Small intestine (tissue), 7 donors: ENCODE measurements at regions not wholly inside any gene's neighbourhood (a gene's known extent, or its start where the extent isn't known, plus 50 kb on each side); places are given as distances from the start of the nearest gene placed in this dataset.

ENCODE experiments used
- DNase-seq, 2 donors: peaks; one replicate each; pipeline versions ENCODE4 v3.0.0 to v3.0.0-alpha.2; 2013
- FAIRE-seq: peaks from 2 replicates; lab custom pipeline; 2012; peaks lifted over from hg19 to GRCh38; lab: Jason Lieb, UNC
- H3K27ac ChIP-seq, 3 donors: one replicate each; pipeline ENCODE4 v1.5.1; 2013; ENCODE audit warnings: low read length in 2 of 3, mild to moderate bottlenecking in 2 of 3, control low read depth in 1 of 3, inconsistent platforms in 1 of 3, low read depth in 1 of 3, moderate library complexity in 1 of 3
- H3K27me3 ChIP-seq, 3 donors: one replicate each; pipeline ENCODE4 v1.6.1; 2013; ENCODE audit warnings: low read length in 3 of 3, inconsistent platforms in 1 of 3; ENCODE audit not compliant: control insufficient read depth in 3 of 3, insufficient read depth in 3 of 3
- H3K36me3 ChIP-seq, 3 donors: one replicate each; pipeline ENCODE4 v1.6.1; 2013; ENCODE audit warnings: low read length in 3 of 3, inconsistent platforms in 1 of 3, low read depth in 1 of 3, mild to moderate bottlenecking in 1 of 3, moderate library complexity in 1 of 3; ENCODE audit not compliant: control insufficient read depth in 3 of 3, insufficient read depth in 2 of 3
- H3K4me1 ChIP-seq, 3 donors: one replicate each; pipeline ENCODE4 v1.6.1; 2013; ENCODE audit warnings: low read length in 2 of 3, inconsistent platforms in 1 of 3, low read depth in 1 of 3, mild to moderate bottlenecking in 1 of 3, moderate library complexity in 1 of 3; ENCODE audit not compliant: control insufficient read depth in 3 of 3, insufficient read depth in 2 of 3
- H3K4me3 ChIP-seq, 3 donors: one replicate each; pipeline ENCODE4 v1.5.1; 2013; ENCODE audit warnings: low read length in 3 of 3, control low read depth in 1 of 3, inconsistent platforms in 1 of 3, low read depth in 1 of 3, mild to moderate bottlenecking in 1 of 3, moderate library complexity in 1 of 3
- H3K9me3 ChIP-seq, 2 donors: one replicate each; pipeline ENCODE4 v1.6.1; 2013; ENCODE audit warnings: low read depth in 1 of 2, low read length in 1 of 2; ENCODE audit not compliant: control insufficient read depth in 2 of 2, insufficient read depth in 1 of 2
- WGBS, 3 donors: extraction: QIAGEN DNeasy Blood & Tissue Kit; methylation state at CpG; one replicate each; pipeline ENCODE4 v1.1.7; 2013; 5-methylcytosine and 5-hydroxymethylcytosine counted together
- donor health status: healthy with polysubstance abuse.
- donor health status: control.
- donor health status: control.
- donor health status: Bipolar disorder and iron deficiency.
- donor health status: healthy.

GRCh38 chr11:28836285-28837081, 728.3 kb downstream of the METTL15 start:
- WGBS, 3 donors, result 25 to 57% (median 42%) methylated on average over 4 of the region's 4 CpGs
- Histone ChIP-seq H3K36me3 (no peaks in the 10 kb centered on the region), H3K4me3 (no peak overlapping the region), H3K27me3 (no peaks in the 10 kb centered on the region), H3K9me3 (no peaks in the 10 kb centered on the region), H3K27ac (no peak overlapping the region), H3K4me1 (no peaks in the 10 kb centered on the region)
- FAIRE-seq, result no peak
- DNase-seq, result no peak

GRCh38 chr11:28835790-28836189, 727.6 kb downstream of the METTL15 start:
- no peaks in the 10 kb centered on the region for H3K36me3 ChIP-seq
- WGBS, 3 donors, result 65 to 68% (median 67%) methylated on average over 3 of the region's 3 CpGs
- H3K4me1 ChIP-seq, result no peaks in the 10 kb centered on the region
- DNase-seq (no peak), FAIRE-seq (no peak)
- no peaks in the 10 kb centered on the region for H3K9me3 ChIP-seq
- no peak overlapping the region for H3K27ac ChIP-seq
- no peaks in the 10 kb centered on the region for H3K27me3 ChIP-seq
- no peak overlapping the region for H3K4me3 ChIP-seq

GRCh38 chr11:28835317-28835716, 727.1 kb downstream of the METTL15 start:
- Histone ChIP-seq H3K27me3 (no peaks in the 10 kb centered on the region), H3K9me3 (no peaks in the 10 kb centered on the region), H3K4me1 (no peaks in the 10 kb centered on the region), H3K4me3 (no peak overlapping the region), H3K36me3 (no peaks in the 10 kb centered on the region), H3K27ac (no peak overlapping the region)
- no peak for FAIRE-seq
- no peak for DNase-seq

- H3K4me1 ChIP-seq, result no peaks in the 10 kb centered on the region
- no peak overlapping the region for H3K4me3 ChIP-seq
- H3K36me3 ChIP-seq, result no peaks in the 10 kb centered on the region
- H3K27me3 ChIP-seq, result no peaks in the 10 kb centered on the region
- no peak overlapping the region for H3K27ac ChIP-seq
- FAIRE-seq (no peak), DNase-seq (no peak)
- 44 to 52% (median 48%) methylated on average over 3 of the region's 3 CpGs for WGBS, 3 donors
- no peaks in the 10 kb centered on the region for H3K9me3 ChIP-seq
These were observed 726.7 kb downstream of the METTL15 start for GRCh38 chr11:28834877-28835276.

GRCh38 chr11:28833670-28834069, 725.5 kb downstream of the METTL15 start:
- Histone ChIP-seq H3K27me3 (no peaks in the 10 kb centered on the region), H3K36me3 (no peaks in the 10 kb centered on the region), H3K9me3 (no peaks in the 10 kb centered on the region), H3K27ac (no peak overlapping the region), H3K4me1 (no peaks in the 10 kb centered on the region), H3K4me3 (no peak overlapping the region)
- DNase-seq (no peak), FAIRE-seq (no peak)
- 75 to 83% (median 78%) methylated on average over 2 of the region's 2 CpGs for WGBS, 3 donors

- 11 to 23% (median 17%) methylated on average over 2 of the region's 2 CpGs for WGBS, 3 donors
- no peak overlapping the region for H3K27ac ChIP-seq
- H3K36me3 ChIP-seq, result no peaks in the 10 kb centered on the region
- H3K9me3 ChIP-seq, result no peaks in the 10 kb centered on the region
- no peak for DNase-seq
- no peak for FAIRE-seq
- H3K4me1 ChIP-seq, result no peaks in the 10 kb centered on the region
- no peaks in the 10 kb centered on the region for H3K27me3 ChIP-seq
- H3K4me3 ChIP-seq, result no peak overlapping the region
These were observed 725.0 kb downstream of the METTL15 start for GRCh38 chr11:28833169-28833568.

GRCh38 chr11:28826807-28827206, 718.6 kb downstream of the METTL15 start:
- H3K4me1 ChIP-seq, result no peaks in the 10 kb centered on the region
- FAIRE-seq, result no peak
- WGBS, 3 donors, result 90 to 100% (median 97%) methylated on average over 1 of the region's 1 CpG
- DNase-seq, result no peak
- H3K27me3 ChIP-seq, result no peaks in the 10 kb centered on the region
- no peak overlapping the region for H3K27ac ChIP-seq
- H3K9me3 ChIP-seq, result peaks cover 0 to 11% of the 10 kb centered on the region in 2 donors
- H3K36me3 ChIP-seq, result no peaks in the 10 kb centered on the region
- no peak overlapping the region for H3K4me3 ChIP-seq

GRCh38 chr11:28822576-28822975, 714.4 kb downstream of the METTL15 start:
- H3K4me3 ChIP-seq, result no peak overlapping the region
- no peak overlapping the region for H3K27ac ChIP-seq
- DNase-seq (no peak), FAIRE-seq (no peak)
- WGBS, 3 donors, result 75 to 88% (median 83%) methylated on average over 4 of the region's 4 CpGs
- H3K9me3 ChIP-seq, result peaks cover 0 to 6% of the 10 kb centered on the region in 2 donors
- no peaks in the 10 kb centered on the region for H3K27me3 ChIP-seq
- no peaks in the 10 kb centered on the region for H3K36me3 ChIP-seq
- H3K4me1 ChIP-seq, result no peaks in the 10 kb centered on the region
